ENCODE measurements at regions not wholly inside any gene's neighbourhood (a gene's known extent, or its start where the extent isn't known, plus 50 kb on each side); places are given as distances from the start of the nearest gene placed in this dataset.

DNA sequence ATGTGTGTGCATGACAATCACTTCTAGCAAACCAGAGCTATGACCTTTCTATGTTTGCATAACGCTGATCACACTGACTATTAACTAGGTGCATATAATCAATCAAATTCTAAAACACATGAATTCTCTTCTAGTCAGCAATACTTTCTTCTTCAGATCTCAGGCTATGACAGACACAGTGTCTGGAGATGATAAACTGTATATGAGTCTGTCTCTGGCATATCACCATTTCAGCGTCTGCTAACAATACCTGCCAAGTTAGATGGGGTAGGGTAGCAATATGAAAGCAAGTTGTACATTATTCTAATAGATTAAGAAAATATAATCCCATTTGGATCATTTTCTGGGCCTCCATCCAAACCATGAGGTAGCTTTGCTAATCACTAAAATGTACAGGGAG is 354.2 kb upstream of the EPHA4 start:
- no peak for DNase-seq (ENCODE audit: extremely low read depth, low read depth)
- TF ChIP-seq, protein P1, sequence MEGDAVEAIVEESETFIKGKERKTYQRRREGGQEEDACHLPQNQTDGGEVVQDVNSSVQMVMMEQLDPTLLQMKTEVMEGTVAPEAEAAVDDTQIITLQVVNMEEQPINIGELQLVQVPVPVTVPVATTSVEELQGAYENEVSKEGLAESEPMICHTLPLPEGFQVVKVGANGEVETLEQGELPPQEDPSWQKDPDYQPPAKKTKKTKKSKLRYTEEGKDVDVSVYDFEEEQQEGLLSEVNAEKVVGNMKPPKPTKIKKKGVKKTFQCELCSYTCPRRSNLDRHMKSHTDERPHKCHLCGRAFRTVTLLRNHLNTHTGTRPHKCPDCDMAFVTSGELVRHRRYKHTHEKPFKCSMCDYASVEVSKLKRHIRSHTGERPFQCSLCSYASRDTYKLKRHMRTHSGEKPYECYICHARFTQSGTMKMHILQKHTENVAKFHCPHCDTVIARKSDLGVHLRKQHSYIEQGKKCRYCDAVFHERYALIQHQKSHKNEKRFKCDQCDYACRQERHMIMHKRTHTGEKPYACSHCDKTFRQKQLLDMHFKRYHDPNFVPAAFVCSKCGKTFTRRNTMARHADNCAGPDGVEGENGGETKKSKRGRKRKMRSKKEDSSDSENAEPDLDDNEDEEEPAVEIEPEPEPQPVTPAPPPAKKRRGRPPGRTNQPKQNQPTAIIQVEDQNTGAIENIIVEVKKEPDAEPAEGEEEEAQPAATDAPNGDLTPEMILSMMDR (IDR thresholded peaks at IDR 0.05; ENCODE audit: low read depth, low read length, missing control alignments): no peak
- H3K4me3 ChIP-seq (replicated peaks; ENCODE audit: low read depth, low read length): no peak overlapping the region

DNA sequence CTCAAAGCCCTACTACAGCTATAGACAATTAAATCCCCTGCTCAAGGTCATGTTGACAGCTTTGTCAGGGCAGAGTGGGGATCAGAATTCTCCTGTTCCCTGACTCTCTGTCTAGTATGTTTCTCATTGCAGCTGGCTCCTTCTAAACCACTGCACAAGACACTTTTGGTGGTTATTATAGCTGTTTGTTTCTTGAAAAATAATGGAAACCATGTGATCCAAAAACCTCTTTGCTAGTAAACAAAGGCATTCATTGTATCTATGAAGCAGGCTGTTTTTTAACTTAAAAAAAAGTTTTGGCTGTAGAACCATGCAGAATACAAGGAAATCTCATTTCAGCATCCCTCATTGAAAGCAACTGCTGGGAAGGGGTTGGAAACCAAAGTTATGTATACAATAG is 352.5 kb upstream of the EPHA4 start:
- TF ChIP-seq, protein P1 (IDR thresholded peaks at IDR 0.05; ENCODE audit: low read depth, low read length, missing control alignments): no peak
- no peak overlapping the region for H3K4me3 ChIP-seq (replicated peaks; ENCODE audit: low read depth, low read length)
- DNase-seq (ENCODE audit: extremely low read depth, low read depth): no peak

DNA sequence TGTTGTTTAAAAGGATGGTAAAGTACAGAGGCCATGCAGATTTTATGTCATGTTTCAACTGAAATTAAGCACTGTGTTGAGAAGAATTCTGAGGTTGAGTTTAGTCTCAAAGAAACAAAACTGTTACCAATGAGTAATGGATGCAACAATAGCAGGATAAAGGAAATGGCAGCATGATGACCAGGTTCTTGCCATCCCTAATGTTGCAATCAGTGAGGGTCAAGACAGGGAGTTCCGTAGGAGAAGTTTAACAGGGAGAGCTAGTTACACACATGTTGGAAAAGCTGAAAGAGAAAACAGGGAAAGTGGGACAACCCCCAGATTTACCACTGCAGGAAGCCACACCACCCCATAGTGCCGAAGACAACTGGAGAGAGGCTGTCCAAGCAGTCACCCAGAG is 343.8 kb upstream of the EPHA4 start:
- TF ChIP-seq, protein P1 (IDR thresholded peaks at IDR 0.05; ENCODE audit: low read depth, low read length, missing control alignments): no peak
- no peak for DNase-seq (ENCODE audit: extremely low read depth, low read depth)
- no peak overlapping the region for H3K4me3 ChIP-seq (replicated peaks; ENCODE audit: low read depth, low read length)

DNA sequence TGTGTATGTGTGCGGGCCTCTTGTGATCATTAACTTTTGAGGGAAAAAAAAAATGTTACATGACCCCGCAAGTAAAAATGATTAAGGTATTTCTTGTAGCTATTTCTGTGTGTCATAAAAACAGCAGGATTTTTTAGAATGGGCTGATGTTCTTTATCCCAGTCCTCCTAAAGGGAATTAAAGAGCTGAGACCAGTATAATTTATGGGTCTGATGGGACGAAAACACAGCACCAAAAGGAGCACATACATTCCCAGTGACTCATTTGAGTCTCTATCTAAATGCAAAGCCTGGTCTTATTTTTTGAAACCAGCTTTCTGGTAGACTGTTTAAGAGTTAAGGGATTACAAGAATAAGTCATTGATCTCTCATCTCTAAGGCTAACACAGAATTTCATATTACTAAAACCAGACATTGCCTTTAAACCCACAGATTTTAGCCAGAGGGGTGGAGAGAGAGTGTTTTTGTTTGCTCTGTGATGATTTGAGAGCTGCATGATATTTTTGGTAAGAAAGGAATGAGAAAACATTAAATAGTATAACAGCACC is 342.3 kb upstream of the EPHA4 start:
- no peak for DNase-seq (ENCODE audit: extremely low read depth, low read depth)
- no peak overlapping the region for H3K4me3 ChIP-seq (replicated peaks; ENCODE audit: low read depth, low read length)
- TF ChIP-seq, protein P1 (IDR thresholded peaks at IDR 0.05; ENCODE audit: low read depth, low read length, missing control alignments): no peak

DNA sequence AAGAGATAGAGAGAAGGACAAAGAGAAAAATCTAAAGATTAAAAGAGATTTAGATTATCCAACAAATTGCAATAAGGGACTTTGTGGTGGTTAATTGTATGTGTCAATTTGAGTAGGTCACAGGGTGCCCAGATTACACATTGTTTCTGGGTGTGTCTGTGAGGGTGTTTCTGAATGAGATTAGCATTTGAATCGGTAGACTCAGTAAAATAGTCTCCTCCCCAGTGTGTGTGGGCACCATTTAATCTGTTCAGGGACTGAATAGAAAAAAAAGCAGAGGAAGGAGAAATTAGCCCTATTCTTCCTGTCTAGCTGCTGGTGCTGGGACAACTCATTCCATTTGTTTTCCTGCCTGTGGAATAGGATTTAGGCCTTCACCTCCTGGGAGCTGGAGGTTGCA is 339.8 kb upstream of the EPHA4 start:
- H3K4me3 ChIP-seq (replicated peaks; ENCODE audit: low read depth, low read length): no peak overlapping the region
- TF ChIP-seq, protein P1 (IDR thresholded peaks at IDR 0.05; ENCODE audit: low read depth, low read length, missing control alignments): no peak
- no peak for DNase-seq (ENCODE audit: extremely low read depth, low read depth)

DNA sequence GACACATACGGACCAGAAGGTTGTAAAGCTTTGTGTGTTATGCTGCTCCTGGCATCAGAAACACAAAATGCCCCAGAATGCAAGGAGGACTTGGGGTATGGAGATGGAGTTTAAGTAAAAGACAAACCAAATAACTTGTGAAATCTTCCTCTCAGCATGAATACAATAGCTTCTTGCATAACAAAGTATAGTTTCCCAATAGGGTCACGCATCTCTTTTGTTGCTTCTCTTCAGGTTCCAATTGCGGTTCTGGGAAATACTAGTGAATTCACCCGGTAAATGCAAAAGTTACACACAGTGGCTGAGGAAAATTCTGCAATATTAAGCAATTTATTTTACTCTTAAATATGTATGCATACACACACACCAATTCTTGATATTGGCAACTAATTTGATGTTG is 339.2 kb upstream of the EPHA4 start:
- no peak for DNase-seq (ENCODE audit: extremely low read depth, low read depth)
- TF ChIP-seq, protein P1 (IDR thresholded peaks at IDR 0.05; ENCODE audit: low read depth, low read length, missing control alignments): no peak
- no peak overlapping the region for H3K4me3 ChIP-seq (replicated peaks; ENCODE audit: low read depth, low read length)

DNA sequence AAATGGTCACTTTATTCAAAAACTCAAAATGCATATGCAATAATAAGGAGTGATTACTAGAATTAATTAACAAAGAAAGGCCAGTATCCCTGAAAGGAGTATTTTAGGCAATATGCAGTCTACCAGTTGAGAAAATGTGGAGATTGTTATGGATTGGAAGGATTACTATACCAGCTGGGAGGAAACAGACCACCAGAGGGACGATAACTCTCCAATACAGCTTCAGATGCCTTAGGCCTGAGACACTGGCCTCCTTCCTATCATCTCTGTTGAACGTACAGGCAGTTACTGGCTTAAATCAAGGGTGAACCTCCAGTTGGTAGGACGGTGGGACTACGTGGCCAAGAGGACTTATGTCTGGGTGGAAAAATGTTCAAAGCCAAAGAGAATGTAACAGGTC is 336.4 kb upstream of the EPHA4 start:
- TF ChIP-seq, protein P1 (IDR thresholded peaks at IDR 0.05; ENCODE audit: low read depth, low read length, missing control alignments): no peak
- no peak for DNase-seq (ENCODE audit: extremely low read depth, low read depth)
- no peak overlapping the region for H3K4me3 ChIP-seq (replicated peaks; ENCODE audit: low read depth, low read length)

All from HFF-Myc (cell line).